DND-41 (cell line): ENCODE measurements at regions not wholly inside any gene's neighbourhood (a gene's known extent, or its start where the extent isn't known, plus 50 kb on each side); places are given as distances from the start of the nearest gene placed in this dataset.

Experiments
- ATAC-seq: fragments of 200-7000 bp; cut with Tn5 transposase; 3 replicates; pipeline ENCODE4 v1.9.1; 2021; ENCODE audit warnings: low read depth; ENCODE audit not compliant: insufficient read depth
- DNase-seq: peaks from one replicate; pipeline ENCODE4 v3.0.0-alpha.2; 2020
- H2AFZ ChIP-seq: 2 replicates; pipeline ENCODE4 v1.6.0; 2012; ENCODE audit warnings: low read depth, low read length
- H3K27ac ChIP-seq: 2 replicates; pipeline ENCODE4 v1.5.1; 2012; ENCODE audit warnings: low read length, inconsistent platforms
- H3K27me3 ChIP-seq: fragments of 200-600 bp; sonication (generic); 2 replicates; pipeline ENCODE4 v1.6.0; 2012; ENCODE audit warnings: low read length, mild to moderate bottlenecking, inconsistent platforms; ENCODE audit not compliant: insufficient read depth, poor library complexity
- H3K36me3 ChIP-seq: 2 replicates; pipeline ENCODE4 v1.5.1; 2012; ENCODE audit warnings: low read length, inconsistent platforms; ENCODE audit not compliant: insufficient read depth
- H3K4me1 ChIP-seq: 2 replicates; pipeline ENCODE4 v1.5.1; 2012; ENCODE audit warnings: mild to moderate bottlenecking, low read length; ENCODE audit not compliant: insufficient read depth
- H3K4me2 ChIP-seq: 2 replicates; pipeline ENCODE4 v1.6.0; 2012; ENCODE audit warnings: mild to moderate bottlenecking, moderate library complexity, low read length, inconsistent platforms; ENCODE audit not compliant: insufficient read depth
- H3K4me3 ChIP-seq, 2 experiments: fragments of 200-600 bp in 1 of 2; shearing (Covaris generic) in 1 of 2; 2 replicates each; pipeline ENCODE4 v1.5.1; 2012 to 2016; ENCODE audit warnings: inconsistent platforms in 2 of 2, low read length in 2 of 2, mild to moderate bottlenecking in 2 of 2, low read depth in 1 of 2, moderate library complexity in 1 of 2
- H3K79me2 ChIP-seq: 2 replicates; pipeline ENCODE4 v1.6.0; 2012; ENCODE audit warnings: low read length, inconsistent platforms; ENCODE audit not compliant: insufficient read depth
- H3K9ac ChIP-seq: 2 replicates; pipeline ENCODE4 v1.6.0; 2012; ENCODE audit warnings: low read depth, mild to moderate bottlenecking, inconsistent platforms, low read length, moderate library complexity
- H3K9me3 ChIP-seq: 2 replicates; pipeline ENCODE4 v1.5.1; 2012; ENCODE audit warnings: low read length, moderate library complexity, mild to moderate bottlenecking, inconsistent platforms; ENCODE audit not compliant: insufficient read depth, severe bottlenecking
- H4K20me1 ChIP-seq: 2 replicates; pipeline ENCODE4 v1.6.0; 2012; ENCODE audit warnings: low read length; ENCODE audit not compliant: insufficient read depth
- EZH2 ChIP-seq: IDR thresholded peaks from 3 replicates; pipeline ENCODE4 v1.6.1; 2012; ENCODE audit warnings: borderline replicate concordance, low read depth, mild to moderate bottlenecking, moderate library complexity, low read length, inconsistent platforms; ENCODE audit not compliant: severe bottlenecking
- TF ChIP-seq, protein P1 (sequence below): IDR thresholded peaks from 2 replicates; pipeline ENCODE4 v1.5.1; 2012; ENCODE audit warnings: borderline replicate concordance, low read length, moderate library complexity, mild to moderate bottlenecking; ENCODE audit not compliant: poor library complexity, severe bottlenecking; ENCODE audit errors: extremely low read depth

DNA sequence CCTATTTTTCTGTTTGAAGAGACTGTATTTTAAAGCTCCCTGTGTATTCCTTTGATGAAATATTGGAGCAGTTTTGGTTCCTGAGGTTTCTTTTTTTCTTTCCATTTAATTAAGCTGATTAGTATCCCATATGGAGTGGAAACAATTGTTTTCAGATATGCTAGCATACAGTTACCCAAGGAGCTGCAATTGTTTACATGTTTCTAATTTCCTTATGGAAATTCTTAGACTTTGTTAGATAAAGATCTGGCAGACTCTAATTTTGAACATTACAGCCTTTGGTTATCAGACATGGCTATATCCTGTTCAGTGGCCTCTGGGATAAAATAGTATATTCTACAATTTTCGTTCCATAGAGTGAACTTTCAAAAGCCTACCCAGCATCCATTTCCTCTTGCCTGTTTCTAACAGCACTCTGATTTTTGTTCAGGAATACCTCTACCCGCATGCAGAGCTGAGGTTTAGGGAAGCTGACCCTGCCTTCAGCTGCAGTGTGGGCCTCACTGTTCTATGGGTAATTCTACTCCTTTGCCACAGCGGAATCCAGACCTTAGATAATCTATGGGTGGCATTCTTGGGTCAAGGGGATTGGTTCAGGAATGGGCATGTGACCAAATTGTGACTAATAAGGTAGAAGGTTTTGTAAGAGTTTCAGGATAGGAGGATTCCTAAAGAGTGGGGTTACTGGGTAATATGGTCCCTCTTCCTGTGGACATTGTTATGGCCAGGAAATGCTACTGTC lies 161.1 kb upstream of the ANKRD28 start:
- no peak for DNase-seq
- H2AFZ ChIP-seq = no peak overlapping the region
- H4K20me1 ChIP-seq = no peaks in the 10 kb centered on the region
- no peak overlapping the region for H3K4me3 ChIP-seq
- H3K79me2 ChIP-seq = no peaks in the 10 kb centered on the region
- H3K27ac ChIP-seq = no peak overlapping the region
- no peak overlapping the region for H3K4me2 ChIP-seq
- H3K9me3 ChIP-seq = no peaks in the 10 kb centered on the region
- H3K9ac ChIP-seq = no peak overlapping the region
- TF ChIP-seq EZH2 = no peak
- TF ChIP-seq, protein P1, sequence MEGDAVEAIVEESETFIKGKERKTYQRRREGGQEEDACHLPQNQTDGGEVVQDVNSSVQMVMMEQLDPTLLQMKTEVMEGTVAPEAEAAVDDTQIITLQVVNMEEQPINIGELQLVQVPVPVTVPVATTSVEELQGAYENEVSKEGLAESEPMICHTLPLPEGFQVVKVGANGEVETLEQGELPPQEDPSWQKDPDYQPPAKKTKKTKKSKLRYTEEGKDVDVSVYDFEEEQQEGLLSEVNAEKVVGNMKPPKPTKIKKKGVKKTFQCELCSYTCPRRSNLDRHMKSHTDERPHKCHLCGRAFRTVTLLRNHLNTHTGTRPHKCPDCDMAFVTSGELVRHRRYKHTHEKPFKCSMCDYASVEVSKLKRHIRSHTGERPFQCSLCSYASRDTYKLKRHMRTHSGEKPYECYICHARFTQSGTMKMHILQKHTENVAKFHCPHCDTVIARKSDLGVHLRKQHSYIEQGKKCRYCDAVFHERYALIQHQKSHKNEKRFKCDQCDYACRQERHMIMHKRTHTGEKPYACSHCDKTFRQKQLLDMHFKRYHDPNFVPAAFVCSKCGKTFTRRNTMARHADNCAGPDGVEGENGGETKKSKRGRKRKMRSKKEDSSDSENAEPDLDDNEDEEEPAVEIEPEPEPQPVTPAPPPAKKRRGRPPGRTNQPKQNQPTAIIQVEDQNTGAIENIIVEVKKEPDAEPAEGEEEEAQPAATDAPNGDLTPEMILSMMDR = no peak
- no peaks in the 10 kb centered on the region for H3K36me3 ChIP-seq
- H3K4me1 ChIP-seq = no peaks in the 10 kb centered on the region
- H3K27me3 ChIP-seq = no peaks in the 10 kb centered on the region
- ATAC-seq = no peak

DNA sequence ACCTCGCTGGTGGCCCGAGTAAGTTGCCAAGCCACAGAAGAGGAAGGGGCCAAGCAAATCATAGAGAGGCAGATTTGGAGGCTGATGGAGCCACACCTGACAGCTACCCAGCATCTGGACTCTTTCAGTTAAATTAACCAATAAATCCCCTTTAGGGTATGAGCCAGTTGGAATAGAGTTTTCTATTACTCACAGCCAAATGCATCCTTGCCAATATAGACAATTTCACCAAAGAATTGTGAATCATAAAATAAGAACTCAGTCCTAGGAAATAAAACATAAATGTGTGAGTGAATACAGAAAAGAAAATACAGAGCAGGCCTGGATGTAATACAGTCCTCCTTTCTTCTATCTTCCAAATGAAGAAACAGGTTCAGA lies 161.6 kb upstream of the ANKRD28 start:
- Histone ChIP-seq H3K4me1 (no peaks in the 10 kb centered on the region), H3K4me3 (no peak overlapping the region), H3K27me3 (no peaks in the 10 kb centered on the region), H3K36me3 (no peaks in the 10 kb centered on the region), H3K9ac (no peak overlapping the region), H2AFZ (no peak overlapping the region), H3K79me2 (no peaks in the 10 kb centered on the region), H3K4me2 (no peak overlapping the region), H3K27ac (no peak overlapping the region), H4K20me1 (no peaks in the 10 kb centered on the region), H3K9me3 (no peaks in the 10 kb centered on the region)
- TF ChIP-seq, protein P1 = no peak
- TF ChIP-seq EZH2 = no peak
- ATAC-seq (no peak), DNase-seq (no peak)

DNA sequence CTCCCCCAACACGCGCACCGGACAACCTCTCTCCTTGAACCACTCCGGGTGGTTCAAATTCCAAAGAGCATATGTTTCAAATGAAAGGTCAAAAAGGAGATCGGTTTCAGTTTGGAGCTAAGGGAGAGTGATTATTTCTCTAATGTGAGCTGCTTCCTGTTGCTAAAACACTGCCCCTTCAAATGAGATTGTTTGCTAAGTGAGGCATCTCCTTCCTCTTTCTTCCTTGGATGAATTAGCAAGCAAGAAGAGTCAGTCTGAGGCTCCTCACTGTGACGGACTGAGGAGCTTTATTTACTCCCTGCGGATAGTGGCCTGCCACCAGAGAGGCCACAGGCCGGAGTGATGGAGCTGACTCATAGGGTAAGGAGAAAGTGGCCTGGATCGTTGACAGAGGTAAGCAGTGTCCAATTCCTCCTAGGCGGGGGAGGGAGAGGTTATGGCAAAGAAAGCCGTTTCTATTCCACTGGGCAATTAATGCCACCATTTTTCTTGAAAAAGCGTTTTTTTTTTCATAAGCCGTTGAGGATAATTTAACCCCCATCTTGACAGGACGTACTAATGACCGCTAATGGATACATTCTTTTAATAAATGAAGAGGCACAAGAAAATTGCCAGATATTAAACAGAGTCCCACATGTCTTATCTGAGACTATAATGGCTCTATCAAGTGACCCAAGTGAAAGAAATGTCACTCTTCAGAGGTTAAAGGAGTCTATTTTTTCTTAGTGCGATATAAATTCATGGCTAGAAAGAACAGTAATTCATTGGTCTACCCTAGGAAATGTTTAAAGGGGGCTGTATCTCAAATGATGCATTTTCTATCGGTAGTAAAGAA lies 167.0 kb upstream of the ANKRD28 start:
- Histone ChIP-seq H3K9me3 (no peaks in the 10 kb centered on the region), H3K9ac (no peak overlapping the region), H3K4me1 (no peaks in the 10 kb centered on the region), H3K27ac (no peak overlapping the region), H4K20me1 (no peaks in the 10 kb centered on the region), H3K4me3 (no peak overlapping the region), H3K79me2 (no peaks in the 10 kb centered on the region), H3K27me3 (no peaks in the 10 kb centered on the region), H2AFZ (no peak overlapping the region), H3K36me3 (no peaks in the 10 kb centered on the region), H3K4me2 (no peak overlapping the region)
- TF ChIP-seq, protein P1 = no peak
- TF ChIP-seq EZH2 = no peak
- ATAC-seq (no peak), DNase-seq (no peak)
